ENCODE measurements at regions not wholly inside any gene's neighbourhood (a gene's known extent, or its start where the extent isn't known, plus 50 kb on each side); places are given as distances from the start of the nearest gene placed in this dataset.
A peak's percentile ranks its signal among the peaks of the same experiment; 100 is the strongest.

- Mint-ChIP-seq H3K4me3 (no peak overlapping the region), H3K27me3 (no peaks in the 10 kb centered on the region), H3K9me3 (peaks cover 0 to 4% (median under 1%) of the 10 kb centered on the region in 8 donors), H3K4me1 (no peaks in the 10 kb centered on the region), H3K36me3 (no peaks in the 10 kb centered on the region), H3K27ac (no peak overlapping the region)
- ChIA-PET CTCF (ENCODE audit: partially characterized antibody) (no interaction called here), POLR2A (ENCODE audit: partially characterized antibody) (no interaction called here)
- Histone ChIP-seq H3K27ac (ENCODE audit: low read depth, low read length) (no peak overlapping the region), H3K36me3 (ENCODE audit: insufficient read depth, low read length) (no peaks in the 10 kb centered on the region), H3K4me1 (ENCODE audit: insufficient read depth, low read length) (no peaks in the 10 kb centered on the region), H3K9me3 (ENCODE audit: control insufficient read depth in 1 of 2, low read length in 2 of 2) (no peaks in the 10 kb centered on the region), H3K4me3 (ENCODE audit: low read length in 2 of 2) (no peak overlapping the region), H3K27me3 (ENCODE audit: insufficient read depth, low read length) (no peaks in the 10 kb centered on the region)
- intact Hi-C loops (cut with micrococcal nuclease): no loop called here
- no peak for DNase-seq
These were observed 217.0 kb upstream of the FAT4 start for GRCh38 chr4:125097729-125098128.

- H3K9me3 Mint-ChIP-seq: peaks cover 0 to 4% (median under 1%) of the 10 kb centered on the region in 8 donors
- CTCF ChIA-PET (ENCODE audit: partially characterized antibody): no interaction called here
- H3K27ac Mint-ChIP-seq: no peak overlapping the region
These were observed 218.1 kb upstream of the FAT4 start for GRCh38 chr4:125096662-125097061.

GRCh38 chr4:125091541-125091940 lies 223.2 kb upstream of the FAT4 start:
- Histone ChIP-seq H3K27ac (ENCODE audit: low read depth, low read length) (no peak overlapping the region), H3K9me3 (ENCODE audit: control insufficient read depth in 1 of 2, low read length in 2 of 2) (no peaks in the 10 kb centered on the region), H3K36me3 (ENCODE audit: insufficient read depth, low read length) (no peaks in the 10 kb centered on the region), H3K4me3 (ENCODE audit: low read length in 2 of 2) (no peak overlapping the region), H3K27me3 (ENCODE audit: insufficient read depth, low read length) (no peaks in the 10 kb centered on the region), H3K4me1 (ENCODE audit: insufficient read depth, low read length) (no peaks in the 10 kb centered on the region)
- Mint-ChIP-seq H3K4me1 (no peaks in the 10 kb centered on the region), H3K27ac (no peak overlapping the region), H3K36me3 (no peaks in the 10 kb centered on the region), H3K27me3 (no peaks in the 10 kb centered on the region), H3K4me3 (no peak overlapping the region), H3K9me3 (peaks cover 0 to 4% (median 0%) of the 10 kb centered on the region in 8 donors)
- ChIA-PET POLR2A (ENCODE audit: partially characterized antibody) (no interaction called here), CTCF (ENCODE audit: partially characterized antibody) (no interaction called here)
- intact Hi-C loops (cut with micrococcal nuclease): no loop called here
- DNase-seq: peak in 1 of 5 donors; percentile 6

More at GRCh38 chr4:125096662-125097061, 218.1 kb upstream of the FAT4 start:
- H3K4me1 ChIP-seq (ENCODE audit: insufficient read depth, low read length): no peaks in the 10 kb centered on the region
- no peaks in the 10 kb centered on the region for H3K4me1 Mint-ChIP-seq
- POLR2A ChIA-PET (ENCODE audit: partially characterized antibody): no interaction called here
- DNase-seq: no peak
- H3K27ac ChIP-seq (ENCODE audit: low read depth, low read length): no peak overlapping the region
- no peaks in the 10 kb centered on the region for H3K36me3 Mint-ChIP-seq
- no peaks in the 10 kb centered on the region for H3K27me3 ChIP-seq (ENCODE audit: insufficient read depth, low read length)
- no peak overlapping the region for H3K4me3 Mint-ChIP-seq
- H3K36me3 ChIP-seq (ENCODE audit: insufficient read depth, low read length): no peaks in the 10 kb centered on the region
- no peaks in the 10 kb centered on the region for H3K27me3 Mint-ChIP-seq
- no peak overlapping the region for H3K4me3 ChIP-seq (ENCODE audit: low read length in 2 of 2)
- intact Hi-C loops (cut with micrococcal nuclease): no loop called here
- no peaks in the 10 kb centered on the region for H3K9me3 ChIP-seq (ENCODE audit: control insufficient read depth in 1 of 2, low read length in 2 of 2)

GRCh38 chr4:125091101-125091500 lies 223.7 kb upstream of the FAT4 start:
- H3K36me3 Mint-ChIP-seq: no peaks in the 10 kb centered on the region
- ChIA-PET CTCF (ENCODE audit: partially characterized antibody) (no interaction called here), POLR2A (ENCODE audit: partially characterized antibody) (no interaction called here)
- Histone ChIP-seq H3K4me3 (ENCODE audit: low read length in 2 of 2) (no peak overlapping the region), H3K27ac (ENCODE audit: low read depth, low read length) (no peak overlapping the region), H3K4me1 (ENCODE audit: insufficient read depth, low read length) (no peaks in the 10 kb centered on the region), H3K9me3 (ENCODE audit: control insufficient read depth in 1 of 2, low read length in 2 of 2) (no peaks in the 10 kb centered on the region), H3K27me3 (ENCODE audit: insufficient read depth, low read length) (no peaks in the 10 kb centered on the region), H3K36me3 (ENCODE audit: insufficient read depth, low read length) (no peaks in the 10 kb centered on the region)
- peaks cover 0 to 4% (median 0%) of the 10 kb centered on the region in 8 donors for H3K9me3 Mint-ChIP-seq
- intact Hi-C loops (cut with micrococcal nuclease): no loop called here
- H3K27ac Mint-ChIP-seq: no peak overlapping the region
- no peaks in the 10 kb centered on the region for H3K4me1 Mint-ChIP-seq
- no peaks in the 10 kb centered on the region for H3K27me3 Mint-ChIP-seq
- H3K4me3 Mint-ChIP-seq: no peak overlapping the region
- DNase-seq: no peak

GRCh38 chr4:125084608-125085007 lies 230.1 kb upstream of the FAT4 start:
- no peak overlapping the region for H3K4me3 ChIP-seq (ENCODE audit: low read length in 2 of 2)
- no peak for DNase-seq
- intact Hi-C loops (cut with micrococcal nuclease): no loop called here
- no peaks in the 10 kb centered on the region for H3K4me1 ChIP-seq (ENCODE audit: insufficient read depth, low read length)
- H3K27ac ChIP-seq (ENCODE audit: low read depth, low read length): no peak overlapping the region
- CTCF ChIA-PET (ENCODE audit: partially characterized antibody): no interaction called here
- H3K27ac Mint-ChIP-seq: no peak overlapping the region
- no peaks in the 10 kb centered on the region for H3K27me3 ChIP-seq (ENCODE audit: insufficient read depth, low read length)
- peaks cover 0 to 10% (median 0%) of the 10 kb centered on the region in 8 donors for H3K9me3 Mint-ChIP-seq
- no peaks in the 10 kb centered on the region for H3K36me3 Mint-ChIP-seq
- POLR2A ChIA-PET (ENCODE audit: partially characterized antibody): no interaction called here
- H3K4me3 Mint-ChIP-seq: no peak overlapping the region
- H3K4me1 Mint-ChIP-seq: no peaks in the 10 kb centered on the region
- no peaks in the 10 kb centered on the region for H3K9me3 ChIP-seq (ENCODE audit: control insufficient read depth in 1 of 2, low read length in 2 of 2)
- H3K27me3 Mint-ChIP-seq: no peaks in the 10 kb centered on the region
- H3K36me3 ChIP-seq (ENCODE audit: insufficient read depth, low read length): no peaks in the 10 kb centered on the region

GRCh38 chr4:125082729-125083417 lies 231.9 kb upstream of the FAT4 start:
- H3K9me3 ChIP-seq (ENCODE audit: control insufficient read depth in 1 of 2, low read length in 2 of 2): no peaks in the 10 kb centered on the region
- intact Hi-C loops (cut with micrococcal nuclease): no loop called here
- no peaks in the 10 kb centered on the region for H3K36me3 Mint-ChIP-seq
- H3K4me3 Mint-ChIP-seq: no peak overlapping the region
- no peak overlapping the region for H3K27ac ChIP-seq (ENCODE audit: low read depth, low read length)
- DNase-seq: no peak
- CTCF ChIA-PET (ENCODE audit: partially characterized antibody): no interaction called here
- H3K9me3 Mint-ChIP-seq: peaks cover 0 to 10% (median 0%) of the 10 kb centered on the region in 8 donors
- H3K27me3 Mint-ChIP-seq: no peaks in the 10 kb centered on the region
- no peak overlapping the region for H3K4me3 ChIP-seq (ENCODE audit: low read length in 2 of 2)
- no peaks in the 10 kb centered on the region for H3K4me1 ChIP-seq (ENCODE audit: insufficient read depth, low read length)
- POLR2A ChIA-PET (ENCODE audit: partially characterized antibody): no interaction called here
- H3K27ac Mint-ChIP-seq: no peak overlapping the region
- H3K4me1 Mint-ChIP-seq: no peaks in the 10 kb centered on the region
- H3K27me3 ChIP-seq (ENCODE audit: insufficient read depth, low read length): no peaks in the 10 kb centered on the region
- H3K36me3 ChIP-seq (ENCODE audit: insufficient read depth, low read length): no peaks in the 10 kb centered on the region

GRCh38 chr4:125072269-125072668 lies 242.5 kb upstream of the FAT4 start:
- no peaks in the 10 kb centered on the region for H3K36me3 ChIP-seq (ENCODE audit: insufficient read depth, low read length)
- H3K27ac Mint-ChIP-seq: no peak overlapping the region
- no peaks in the 10 kb centered on the region for H3K4me1 Mint-ChIP-seq
- no peaks in the 10 kb centered on the region for H3K36me3 Mint-ChIP-seq
- ChIA-PET CTCF (ENCODE audit: partially characterized antibody) (no interaction called here), POLR2A (ENCODE audit: partially characterized antibody) (no interaction called here)
- no peak overlapping the region for H3K27ac ChIP-seq (ENCODE audit: low read depth, low read length)
- intact Hi-C loops (cut with micrococcal nuclease): no loop called here
- no peak for DNase-seq
- H3K27me3 Mint-ChIP-seq: no peaks in the 10 kb centered on the region
- no peaks in the 10 kb centered on the region for H3K9me3 ChIP-seq (ENCODE audit: control insufficient read depth in 1 of 2, low read length in 2 of 2)
- H3K4me3 Mint-ChIP-seq: no peak overlapping the region
- H3K27me3 ChIP-seq (ENCODE audit: insufficient read depth, low read length): no peaks in the 10 kb centered on the region
- H3K9me3 Mint-ChIP-seq: peaks cover 0 to 6% (median under 1%) of the 10 kb centered on the region in 8 donors
- H3K4me1 ChIP-seq (ENCODE audit: insufficient read depth, low read length): no peaks in the 10 kb centered on the region
- H3K4me3 ChIP-seq (ENCODE audit: low read length in 2 of 2): no peak overlapping the region

GRCh38 chr4:125070861-125071260 lies 243.9 kb upstream of the FAT4 start:
- Mint-ChIP-seq H3K36me3 (no peaks in the 10 kb centered on the region), H3K4me1 (no peaks in the 10 kb centered on the region), H3K27ac (no peak overlapping the region), H3K9me3 (peaks cover 0 to 8% (median 2%) of the 10 kb centered on the region in 8 donors), H3K4me3 (no peak overlapping the region), H3K27me3 (no peaks in the 10 kb centered on the region)
- H3K36me3 ChIP-seq (ENCODE audit: insufficient read depth, low read length): no peaks in the 10 kb centered on the region
- H3K9me3 ChIP-seq (ENCODE audit: control insufficient read depth in 1 of 2, low read length in 2 of 2): no peaks in the 10 kb centered on the region
- intact Hi-C loops (cut with micrococcal nuclease): no loop called here
- POLR2A ChIA-PET (ENCODE audit: partially characterized antibody): no interaction called here
- no peaks in the 10 kb centered on the region for H3K4me1 ChIP-seq (ENCODE audit: insufficient read depth, low read length)
- no peak overlapping the region for H3K27ac ChIP-seq (ENCODE audit: low read depth, low read length)
- no peak for DNase-seq
- H3K27me3 ChIP-seq (ENCODE audit: insufficient read depth, low read length): no peaks in the 10 kb centered on the region
- no peak overlapping the region for H3K4me3 ChIP-seq (ENCODE audit: low read length in 2 of 2)
- CTCF ChIA-PET (ENCODE audit: partially characterized antibody): no interaction called here
